ENCODE measurements at regions not wholly inside any gene's neighbourhood (a gene's known extent, or its start where the extent isn't known, plus 50 kb on each side); places are given as distances from the start of the nearest gene placed in this dataset.
"Not testable (repeated sequence)": the region's sequence is repeated elsewhere in the genome, so short reads cannot be mapped to it uniquely, and the experiment has no call there.

GRCh38 chr6:130610303-130610702 lies 216.9 kb upstream of the SMLR1 start:
- DNase-seq: no peak

GRCh38 chr6:130611366-130611765 lies 215.8 kb upstream of the SMLR1 start:
- DNase-seq: no peak

- DNase-seq: no peak
These were observed 214.0 kb upstream of the SMLR1 start for GRCh38 chr6:130613176-130613575.

- DNase-seq: no peak
These were observed 211.4 kb upstream of the SMLR1 start for GRCh38 chr6:130615816-130616215.

- no peak for DNase-seq
These were observed 209.5 kb upstream of the SMLR1 start for GRCh38 chr6:130617658-130618057.

GRCh38 chr6:130618806-130619205 lies 208.4 kb upstream of the SMLR1 start:
- DNase-seq: not testable (repeated sequence)

GRCh38 chr6:130620338-130620781 lies 206.8 kb upstream of the SMLR1 start:
- no peak for DNase-seq

GRCh38 chr6:130622142-130622541 lies 205.1 kb upstream of the SMLR1 start:
- no peak for DNase-seq

GRCh38 chr6:130624046-130624445 lies 203.2 kb upstream of the SMLR1 start:
- no peak for DNase-seq

GRCh38 chr6:130625825-130626527 lies 201.2 kb upstream of the SMLR1 start:
- no peak for DNase-seq

- no peak for DNase-seq
These were observed 198.3 kb upstream of the SMLR1 start for GRCh38 chr6:130628862-130629261.

GRCh38 chr6:130629640-130630039 lies 197.6 kb upstream of the SMLR1 start:
- DNase-seq: no peak

- no peak for DNase-seq
These were observed 194.9 kb upstream of the SMLR1 start for GRCh38 chr6:130632277-130632676.

GRCh38 chr6:130632897-130633296 lies 194.3 kb upstream of the SMLR1 start:
- DNase-seq: no peak

- no peak for DNase-seq
These were observed 183.8 kb upstream of the SMLR1 start for GRCh38 chr6:130643361-130643760.

GRCh38 chr6:130644175-130644574 lies 183.0 kb upstream of the SMLR1 start:
- DNase-seq: no peak

- not testable (repeated sequence) for DNase-seq
These were observed 182.4 kb upstream of the SMLR1 start for GRCh38 chr6:130644769-130645168.

- no peak for DNase-seq
These were observed 180.0 kb upstream of the SMLR1 start for GRCh38 chr6:130647246-130647645.

GRCh38 chr6:130655586-130655985 lies 171.6 kb upstream of the SMLR1 start:
- no peak for DNase-seq

- DNase-seq: no peak
These were observed 166.1 kb upstream of the SMLR1 start for GRCh38 chr6:130661077-130661476.

GRCh38 chr6:130666786-130667185 lies 160.4 kb upstream of the SMLR1 start:
- no peak for DNase-seq

- no peak for DNase-seq
These were observed 157.1 kb upstream of the SMLR1 start for GRCh38 chr6:130670142-130670541.

GRCh38 chr6:130671119-130671518 lies 156.1 kb upstream of the SMLR1 start:
- DNase-seq: no peak

GRCh38 chr6:130671577-130671976 lies 155.6 kb upstream of the SMLR1 start:
- DNase-seq: no peak

- no peak for DNase-seq
These were observed 155.1 kb upstream of the SMLR1 start for GRCh38 chr6:130672153-130672552.

All from right kidney (tissue), 1 donor.